HEK293 (cell line): ENCODE measurements at regions not wholly inside any gene's neighbourhood (a gene's known extent, or its start where the extent isn't known, plus 50 kb on each side); places are given as distances from the start of the nearest gene placed in this dataset.

Source experiments
- CTCF ChIA-PET: fragments of 350-600 bp; formaldehyde crosslinking; extraction: SDS; loops from one replicate; lab custom pipeline; 2021; ENCODE audit warnings: antibody characterized with exemption; lab: Yijun Ruan, JAX
- POLR2A ChIA-PET: fragments of 300-600 bp; formaldehyde crosslinking; extraction: SDS; loops from one replicate; lab custom pipeline; 2020; ENCODE audit warnings: antibody characterized with exemption, inconsistent platforms; lab: Yijun Ruan, JAX
- H3K27ac ChIP-seq: fragments of 200-500 bp; sonication (Bioruptor generic); 2 replicates; pipeline ENCODE4 v1.5.1; 2014; ENCODE audit warnings: low read depth, low read length, control low read depth, inconsistent platforms; ENCODE audit errors: extremely low read depth
- H3K36me3 ChIP-seq, 2 experiments: fragments of 200-500 bp in 1 of 2; sonication (Bioruptor generic) in 1 of 2; 1 replicate in 1 of 2; 2 replicates in 1 of 2; pipeline ENCODE4 v1.5.1; 2014 to 2017; ENCODE audit warnings: inconsistent platforms in 2 of 2, low read length in 2 of 2; ENCODE audit not compliant: control insufficient read depth in 2 of 2, insufficient read depth in 1 of 2
- H3K4me1 ChIP-seq: fragments of 200-500 bp; sonication (Bioruptor generic); 2 replicates; pipeline ENCODE4 v1.5.1; 2014; ENCODE audit warnings: mild to moderate bottlenecking, low read length, inconsistent platforms; ENCODE audit not compliant: control insufficient read depth, insufficient read depth
- H3K4me3 ChIP-seq: 2 replicates; pipeline ENCODE4 v1.5.1; 2011; ENCODE audit warnings: low read depth, mild to moderate bottlenecking, control low read depth, low read length, moderate library complexity
- H3K9me3 ChIP-seq: fragments of 200-500 bp; sonication (Bioruptor generic); 2 replicates; pipeline ENCODE4 v1.5.1; 2014; ENCODE audit warnings: low read depth, low read length, inconsistent platforms; ENCODE audit not compliant: control insufficient read depth, insufficient read depth
- FEZF1 ChIP-seq: fragments of 450-650 bp; formaldehyde crosslinking; IDR thresholded peaks from 2 replicates; pipeline ENCODE4 v1.5.1; 2016; ENCODE audit warnings: missing biosample characterization, missing genetic modification characterization
- INSM2 ChIP-seq: fragments of 450-650 bp; formaldehyde crosslinking; IDR thresholded peaks from 2 replicates; pipeline ENCODE4 v1.5.1; 2016; ENCODE audit warnings: missing biosample characterization, missing genetic modification characterization
- ZBTB21 ChIP-seq: fragments of 450-650 bp; formaldehyde crosslinking; IDR thresholded peaks from 2 replicates; pipeline ENCODE4 v1.5.1; 2017; ENCODE audit warnings: missing biosample characterization, missing genetic modification characterization
- ZBTB44 ChIP-seq: fragments of 450-650 bp; IDR thresholded peaks from 2 replicates; pipeline ENCODE4 v1.5.1; 2018; ENCODE audit warnings: missing biosample characterization, mild to moderate bottlenecking, missing genetic modification characterization
- ZEB2 ChIP-seq: fragments of 450-650 bp; formaldehyde crosslinking; IDR thresholded peaks from 2 replicates; pipeline ENCODE4 v1.5.1; 2016; ENCODE audit warnings: missing biosample characterization, missing genetic modification characterization
- ZNF121 ChIP-seq: fragments of 450-650 bp; formaldehyde crosslinking; IDR thresholded peaks from 2 replicates; pipeline ENCODE4 v1.5.1; 2016; ENCODE audit warnings: missing biosample characterization, missing genetic modification characterization
- ZNF138 ChIP-seq: fragments of 450-650 bp; formaldehyde crosslinking; IDR thresholded peaks from 2 replicates; pipeline ENCODE4 v1.5.1; 2016; ENCODE audit warnings: missing biosample characterization, missing genetic modification characterization, borderline replicate concordance
- ZNF146 ChIP-seq: fragments of 450-650 bp; formaldehyde crosslinking; IDR thresholded peaks from 2 replicates; pipeline ENCODE4 v1.5.1; 2016; ENCODE audit warnings: missing biosample characterization, missing genetic modification characterization
- ZNF169 ChIP-seq: fragments of 450-650 bp; formaldehyde crosslinking; IDR thresholded peaks from 2 replicates; pipeline ENCODE4 v1.5.1; 2016; ENCODE audit warnings: missing biosample characterization, missing genetic modification characterization
- ZNF184 ChIP-seq: fragments of 450-650 bp; IDR thresholded peaks from 2 replicates; pipeline ENCODE4 v1.5.1; 2018; ENCODE audit warnings: missing biosample characterization, mild to moderate bottlenecking, missing genetic modification characterization
- ZNF202 ChIP-seq: fragments of 450-650 bp; formaldehyde crosslinking; IDR thresholded peaks from 2 replicates; pipeline ENCODE4 v1.5.1; 2016; ENCODE audit warnings: missing biosample characterization, missing genetic modification characterization, borderline replicate concordance
- ZNF266 ChIP-seq: fragments of 450-650 bp; formaldehyde crosslinking; IDR thresholded peaks from 2 replicates; pipeline ENCODE4 v1.5.1; 2016; ENCODE audit warnings: missing biosample characterization, missing genetic modification characterization, low read depth
- ZNF350 ChIP-seq: fragments of 450-650 bp; formaldehyde crosslinking; IDR thresholded peaks from 2 replicates; pipeline ENCODE4 v1.5.0; 2017; ENCODE audit warnings: missing biosample characterization, mild to moderate bottlenecking, missing genetic modification characterization
- ZNF433 ChIP-seq: fragments of 450-650 bp; formaldehyde crosslinking; IDR thresholded peaks from 2 replicates; pipeline ENCODE4 v1.5.1; 2016; ENCODE audit warnings: missing biosample characterization, missing genetic modification characterization, low read depth
- ZNF473 ChIP-seq: fragments of 450-650 bp; formaldehyde crosslinking; IDR thresholded peaks from 2 replicates; pipeline ENCODE4 v1.5.1; 2017; ENCODE audit warnings: missing biosample characterization, missing genetic modification characterization
- ZNF530 ChIP-seq: fragments of 450-650 bp; formaldehyde crosslinking; IDR thresholded peaks from 2 replicates; pipeline ENCODE4 v1.5.1; 2016; ENCODE audit warnings: low read depth, missing biosample characterization, missing genetic modification characterization
- ZNF560 ChIP-seq: fragments of 450-650 bp; formaldehyde crosslinking; IDR thresholded peaks from 2 replicates; pipeline ENCODE4 v1.5.1; 2017; ENCODE audit warnings: missing biosample characterization, missing genetic modification characterization, borderline replicate concordance
- ZNF580 ChIP-seq: fragments of 450-650 bp; formaldehyde crosslinking; IDR thresholded peaks from 2 replicates; pipeline ENCODE4 v1.5.1; 2016; ENCODE audit warnings: missing biosample characterization, missing genetic modification characterization
- ZNF621 ChIP-seq: fragments of 450-650 bp; formaldehyde crosslinking; IDR thresholded peaks from 2 replicates; pipeline ENCODE4 v1.5.1; 2017; ENCODE audit warnings: missing biosample characterization, missing genetic modification characterization
- ZNF639 ChIP-seq: fragments of 450-650 bp; formaldehyde crosslinking; IDR thresholded peaks from 2 replicates; pipeline ENCODE4 v1.5.1; 2016; ENCODE audit warnings: missing biosample characterization, missing genetic modification characterization
- ZNF677 ChIP-seq: fragments of 450-650 bp; IDR thresholded peaks from 2 replicates; pipeline ENCODE4 v1.5.0; 2018; ENCODE audit warnings: missing biosample characterization, mild to moderate bottlenecking, missing genetic modification characterization, moderate library complexity
- ZNF747 ChIP-seq: fragments of 450-650 bp; formaldehyde crosslinking; IDR thresholded peaks from 2 replicates; pipeline ENCODE4 v1.5.1; 2016; ENCODE audit warnings: missing biosample characterization, missing genetic modification characterization
- ZNF830 ChIP-seq: fragments of 450-650 bp; IDR thresholded peaks from 2 replicates; pipeline ENCODE4 v1.5.0; 2018; ENCODE audit warnings: missing biosample characterization, missing genetic modification characterization, low read depth, mild to moderate bottlenecking, moderate library complexity
- ZSCAN4 ChIP-seq: fragments of 450-650 bp; formaldehyde crosslinking; IDR thresholded peaks from 2 replicates; pipeline ENCODE4 v1.5.1; 2017; ENCODE audit warnings: missing biosample characterization, missing genetic modification characterization
- ZSCAN5A ChIP-seq: fragments of 450-650 bp; formaldehyde crosslinking; IDR thresholded peaks from 2 replicates; pipeline ENCODE4 v1.5.1; 2016; ENCODE audit warnings: missing biosample characterization, missing genetic modification characterization

- H3K4me3 ChIP-seq: no peak overlapping the region
- no peaks in the 10 kb centered on the region for H3K4me1 ChIP-seq
- H3K36me3 ChIP-seq: no peaks in the 10 kb centered on the region
- CTCF ChIA-PET: no interaction called here
- TF ChIP-seq ZSCAN4 (tag by site-specific recombination) (no peak), ZNF433 (tag by site-specific recombination) (no peak), ZEB2 (tag by site-specific recombination) (no peak), ZNF350 (tag by site-specific recombination) (no peak), ZNF747 (no peak)
- H3K27ac ChIP-seq: no peak overlapping the region
- H3K9me3 ChIP-seq: no peaks in the 10 kb centered on the region
- POLR2A ChIA-PET: no interaction called here
Observed at GRCh38 chr11:25377466-25377865, 880.6 kb downstream of the LUZP2 start.

GRCh38 chr11:25396847-25397246, 900.0 kb downstream of the LUZP2 start:
- H3K4me1 ChIP-seq: no peaks in the 10 kb centered on the region
- CTCF ChIA-PET: no interaction called here
- TF ChIP-seq ZNF169 (tag by site-specific recombination) (no peak), FEZF1 (tag by site-specific recombination) (no peak), ZNF677 (tag by site-specific recombination) (no peak), ZNF473 (no peak), ZNF138 (tag by site-specific recombination) (no peak), ZNF560 (no peak), ZNF146 (tag by site-specific recombination) (no peak), ZNF830 (no peak), ZNF184 (tag by site-specific recombination) (no peak), ZNF202 (tag by site-specific recombination) (no peak), ZNF621 (tag by site-specific recombination) (no peak), ZNF580 (no peak), ZBTB21 (tag by site-specific recombination) (no peak), ZNF639 (tag by site-specific recombination) (no peak), ZNF530 (no peak)
- no peak overlapping the region for H3K4me3 ChIP-seq
- no peak overlapping the region for H3K27ac ChIP-seq
- POLR2A ChIA-PET: no interaction called here
- no peaks in the 10 kb centered on the region for H3K9me3 ChIP-seq
- no peaks in the 10 kb centered on the region for H3K36me3 ChIP-seq

GRCh38 chr11:25408146-25408545, 911.3 kb downstream of the LUZP2 start:
- POLR2A ChIA-PET: no interaction called here
- Histone ChIP-seq H3K9me3 (no peaks in the 10 kb centered on the region), H3K36me3 (no peaks in the 10 kb centered on the region), H3K4me1 (no peaks in the 10 kb centered on the region), H3K4me3 (no peak overlapping the region), H3K27ac (no peak overlapping the region)
- CTCF ChIA-PET: no interaction called here
- TF ChIP-seq ZNF121 (tag by site-specific recombination) (no peak), ZNF266 (tag by site-specific recombination) (no peak), INSM2 (tag by site-specific recombination) (no peak), ZSCAN5A (tag by site-specific recombination) (no peak), ZBTB44 (tag by site-specific recombination) (no peak)
